WTC11 (cell line): ENCODE measurements at regions not wholly inside any gene's neighbourhood (a gene's known extent, or its start where the extent isn't known, plus 50 kb on each side); places are given as distances from the start of the nearest gene placed in this dataset.

Experiments used
- ATAC-seq: fragments of 200-7000 bp; cut with Tn5 transposase; 2 replicates; pipeline ENCODE4 v1.10.0; 2021; ENCODE audit warnings: mild to moderate bottlenecking, moderate library complexity
- CTCF ChIA-PET: fragments of 300-600 bp; sonication (Branson Sonifier 250); formaldehyde crosslinking; loops from one replicate; lab custom pipeline; 2021; ENCODE audit warnings: antibody characterized with exemption; lab: Charles Lee
- POLR2A ChIA-PET: fragments of 350-600 bp; sonication (Branson Sonifier 250); formaldehyde crosslinking; loops from one replicate; lab custom pipeline; 2021; ENCODE audit warnings: antibody characterized with exemption; lab: Charles Lee
- DNase-seq: peaks from one replicate; pipeline ENCODE4 v3.0.0; 2021; ENCODE audit warnings: low spot score
- H3K27ac Mint-ChIP-seq: 2 replicates; pipeline ENCODE4 v1.8.0; 2021; ENCODE audit warnings: mixed read lengths
- H3K27me3 Mint-ChIP-seq: 2 replicates; pipeline ENCODE4 v1.8.0; 2021; ENCODE audit warnings: low read depth, mild to moderate bottlenecking, moderate library complexity, mixed read lengths
- H3K36me3 Mint-ChIP-seq: 2 replicates; pipeline ENCODE4 v1.8.0; 2021; ENCODE audit warnings: mixed read lengths
- H3K4me1 Mint-ChIP-seq: 2 replicates; pipeline ENCODE4 v1.8.0; 2022; ENCODE audit warnings: mixed read lengths
- H3K4me3 Mint-ChIP-seq: 2 replicates; pipeline ENCODE4 v1.8.0; 2021; ENCODE audit warnings: mild to moderate bottlenecking, moderate library complexity, mixed read lengths
- H3K9me3 Mint-ChIP-seq: 2 replicates; pipeline ENCODE4 v1.8.0; 2021; ENCODE audit warnings: mixed read lengths
- AFF4 ChIP-seq: sonication (generic); formaldehyde crosslinking; IDR thresholded peaks from 2 replicates; pipeline ENCODE4 v1.8.1; 2023; ENCODE audit warnings: mild to moderate bottlenecking, missing genetic modification reagents, borderline replicate concordance
- CBFB ChIP-seq: sonication (generic); formaldehyde crosslinking; IDR thresholded peaks from 2 replicates; pipeline ENCODE4 v1.8.1; 2022; ENCODE audit warnings: mild to moderate bottlenecking, low read depth, missing genetic modification reagents
- E2F4 ChIP-seq: sonication (generic); formaldehyde crosslinking; IDR thresholded peaks from 2 replicates; pipeline ENCODE4 v1.8.1; 2022; ENCODE audit warnings: low read depth, mild to moderate bottlenecking, moderate library complexity, missing genetic modification reagents, borderline replicate concordance
- ESRRA ChIP-seq: sonication (generic); formaldehyde crosslinking; IDR thresholded peaks from 2 replicates; pipeline ENCODE4 v1.8.1; 2022; ENCODE audit warnings: mild to moderate bottlenecking, missing genetic modification reagents, borderline replicate concordance
- FOXJ3 ChIP-seq: sonication (generic); formaldehyde crosslinking; IDR thresholded peaks from 2 replicates; pipeline ENCODE4 v1.9.0; 2021; ENCODE audit warnings: missing genetic modification reagents, mild to moderate bottlenecking, borderline replicate concordance
- HMGXB4 ChIP-seq: sonication (generic); formaldehyde crosslinking; IDR thresholded peaks from 2 replicates; pipeline ENCODE4 v1.8.1; 2023; ENCODE audit warnings: mild to moderate bottlenecking, moderate library complexity, missing genetic modification reagents
- IRF1 ChIP-seq: sonication (generic); formaldehyde crosslinking; IDR thresholded peaks from 2 replicates; pipeline ENCODE4 v1.8.0; 2023; ENCODE audit warnings: missing genetic modification reagents
- NR2C2 ChIP-seq: sonication (generic); formaldehyde crosslinking; IDR thresholded peaks from 2 replicates; pipeline ENCODE4 v1.8.0; 2022; ENCODE audit warnings: mild to moderate bottlenecking, missing genetic modification reagents
- PRDM15 ChIP-seq: sonication (generic); formaldehyde crosslinking; IDR thresholded peaks from 2 replicates; pipeline ENCODE4 v1.8.0; 2022; ENCODE audit warnings: missing genetic modification reagents
- TEAD4 ChIP-seq: sonication (generic); formaldehyde crosslinking; IDR thresholded peaks from 2 replicates; pipeline ENCODE4 v1.8.0; 2022; ENCODE audit warnings: mild to moderate bottlenecking, missing genetic modification reagents
- ZNF121 ChIP-seq: sonication (generic); formaldehyde crosslinking; IDR thresholded peaks from 2 replicates; pipeline ENCODE4 v1.8.0; 2023; ENCODE audit warnings: missing genetic modification reagents
- ZNF263 ChIP-seq: sonication (generic); formaldehyde crosslinking; IDR thresholded peaks from 2 replicates; pipeline ENCODE4 v1.8.1; 2022; ENCODE audit warnings: low read depth, mild to moderate bottlenecking, moderate library complexity, missing genetic modification reagents
- ZNF317 ChIP-seq: sonication (generic); formaldehyde crosslinking; IDR thresholded peaks from 2 replicates; pipeline ENCODE4 v1.8.1; 2023; ENCODE audit warnings: low read depth, mild to moderate bottlenecking, moderate library complexity, missing genetic modification reagents, borderline replicate concordance

GRCh38 chr12:93094988-93095737 lies 166.1 kb upstream of the EEA1 start (continued):
- no peak for TF ChIP-seq PRDM15
- TF ChIP-seq ESRRA, result no peak
- no peak for TF ChIP-seq E2F4
- no peak for TF ChIP-seq ZNF263 (CRISPR knock-in tag)
- no peak for TF ChIP-seq CBFB (CRISPR knock-in tag)
- no peak for TF ChIP-seq FOXJ3 (CRISPR knock-in tag)
- no peak for TF ChIP-seq TEAD4 (CRISPR knock-in tag)
- TF ChIP-seq, all 79 proteins: peak for 0

DNA sequence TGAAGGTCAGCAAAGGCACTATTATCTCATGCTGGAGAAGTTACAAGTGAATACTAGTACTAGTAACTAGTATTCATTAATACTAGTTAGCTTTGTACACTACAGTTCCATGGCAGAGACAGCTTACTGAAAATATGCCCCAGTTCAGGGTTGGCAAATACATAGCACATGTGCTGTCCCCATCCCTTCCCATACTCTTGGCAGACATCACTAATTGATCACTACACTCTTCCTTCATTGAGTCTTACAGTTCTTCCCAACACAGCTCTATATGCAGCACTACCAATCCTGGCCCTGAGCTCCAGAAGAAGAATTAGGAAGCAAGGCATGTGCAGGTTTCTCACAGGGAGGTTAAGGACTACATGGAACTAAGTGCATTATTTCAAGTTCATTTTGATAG lies 168.3 kb upstream of the EEA1 start:
- Mint-ChIP-seq H3K4me1 (0 out of 2 replicates have a peak, but pooled peaks cover 3% of the 10 kb centered on the region), H3K27me3 (no peaks in the 10 kb centered on the region), H3K27ac (no peak overlapping the region), H3K9me3 (peaks cover 4% of the 10 kb centered on the region), H3K36me3 (no peaks in the 10 kb centered on the region), H3K4me3 (no peak overlapping the region)
- no peak for DNase-seq
- ATAC-seq, result no peak
- CTCF ChIA-PET, result interaction anchor here (0.6 to 2.1 kb wide), 28 partner anchors 9 to 1004 kb away, joined by 3 to 9 read pairs (median 4); no protein-coding TSS in a partner anchor
- no peak for TF ChIP-seq NR2C2 (CRISPR knock-in tag)
- TF ChIP-seq ZNF121, result no peak
- TF ChIP-seq ESRRA, result no peak
- TF ChIP-seq ZNF317 (CRISPR knock-in tag), result no peak
- no peak for TF ChIP-seq IRF1 (CRISPR knock-in tag)
- no peak for TF ChIP-seq HMGXB4 (CRISPR knock-in tag)
- no peak for TF ChIP-seq AFF4 (CRISPR knock-in tag)
- POLR2A ChIA-PET, result no interaction called here
